RWPE2 (cell line): ENCODE measurements at regions not wholly inside any gene's neighbourhood (a gene's known extent, or its start where the extent isn't known, plus 50 kb on each side); places are given as distances from the start of the nearest gene placed in this dataset.

Experiments
- ATAC-seq: fragments of 200-7000 bp; cut with Tn5 transposase; 3 replicates; pipeline ENCODE4 v1.9.1; 2021; ENCODE audit warnings: low read depth
- DNase-seq: peaks from one replicate; pipeline ENCODE4 v3.0.0-alpha.2; 2020; ENCODE audit warnings: low spot score
- H3K27ac ChIP-seq: fragments of 450-650 bp; 2 replicates; pipeline ENCODE4 v1.5.1; 2017; ENCODE audit warnings: mild to moderate bottlenecking; ENCODE audit not compliant: poor library complexity, severe bottlenecking
- H3K27me3 ChIP-seq: fragments of 250-450 bp; sonication (Bioruptor Pico); 2 replicates; pipeline ENCODE4 v1.5.1; 2021; ENCODE audit warnings: mild to moderate bottlenecking, moderate library complexity; ENCODE audit not compliant: insufficient read depth, poor library complexity, severe bottlenecking
- H3K36me3 ChIP-seq: fragments of 250-450 bp; sonication (Bioruptor Pico); 2 replicates; pipeline ENCODE4 v1.5.1; 2020; ENCODE audit warnings: low read depth, mild to moderate bottlenecking, moderate library complexity
- H3K4me1 ChIP-seq: fragments of 250-450 bp; sonication (Bioruptor Pico); 2 replicates; pipeline ENCODE4 v1.5.1; 2021; ENCODE audit warnings: mild to moderate bottlenecking, moderate library complexity; ENCODE audit not compliant: insufficient read depth, poor library complexity, severe bottlenecking
- H3K4me3 ChIP-seq: fragments of 250-450 bp; sonication (Bioruptor Pico); 2 replicates; pipeline ENCODE4 v1.5.1; 2021; ENCODE audit warnings: mild to moderate bottlenecking, moderate library complexity; ENCODE audit not compliant: severe bottlenecking
- H3K9me3 ChIP-seq: fragments of 250-450 bp; sonication (Bioruptor Pico); 2 replicates; pipeline ENCODE4 v1.5.1; 2021; ENCODE audit warnings: mild to moderate bottlenecking, moderate library complexity; ENCODE audit not compliant: severe bottlenecking
- CTCF ChIP-seq: fragments of 450-650 bp; IDR thresholded peaks from one replicate; pipeline ENCODE4 v1.5.1; 2017; ENCODE audit warnings: mild to moderate bottlenecking, moderate library complexity; ENCODE audit not compliant: poor library complexity, severe bottlenecking

- Histone ChIP-seq H3K4me1 (peaks cover 14% of the 10 kb centered on the region), H3K9me3 (no peaks in the 10 kb centered on the region), H3K27ac (no peak overlapping the region), H3K27me3 (no peaks in the 10 kb centered on the region), H3K4me3 (no peak overlapping the region), H3K36me3 (no peaks in the 10 kb centered on the region)
- ATAC-seq (no peak), DNase-seq (no peak)
- no peak for TF ChIP-seq CTCF
These were observed 91.7 kb downstream of the CD24 start for GRCh38 chr6:106882601-106883518.

- no peak overlapping the region for H3K27ac ChIP-seq
- H3K4me1 ChIP-seq: peaks cover 9% of the 10 kb centered on the region
- no peak for ATAC-seq
- TF ChIP-seq CTCF: no peak
- no peaks in the 10 kb centered on the region for H3K9me3 ChIP-seq
- no peak overlapping the region for H3K4me3 ChIP-seq
- no peaks in the 10 kb centered on the region for H3K27me3 ChIP-seq
- no peak for DNase-seq
- no peaks in the 10 kb centered on the region for H3K36me3 ChIP-seq
These were observed 92.4 kb downstream of the CD24 start for GRCh38 chr6:106882138-106882537.

- Histone ChIP-seq H3K4me3 (no peak overlapping the region), H3K4me1 (peaks cover 8% of the 10 kb centered on the region), H3K27ac (no peak overlapping the region), H3K9me3 (no peaks in the 10 kb centered on the region), H3K36me3 (no peaks in the 10 kb centered on the region), H3K27me3 (no peaks in the 10 kb centered on the region)
- no peak for TF ChIP-seq CTCF
- no peak for ATAC-seq
- no peak for DNase-seq
These were observed 93.6 kb downstream of the CD24 start for GRCh38 chr6:106880952-106881351.

GRCh38 chr6:106875782-106876321 lies 98.7 kb downstream of the CD24 start:
- Histone ChIP-seq H3K36me3 (no peaks in the 10 kb centered on the region), H3K27me3 (no peaks in the 10 kb centered on the region), H3K4me3 (no peak overlapping the region), H3K9me3 (no peaks in the 10 kb centered on the region), H3K4me1 (peaks cover 18% of the 10 kb centered on the region), H3K27ac (no peak overlapping the region)
- ATAC-seq: no peak
- TF ChIP-seq CTCF: no peak
- no peak for DNase-seq

GRCh38 chr6:106874481-106874880 lies 100.0 kb downstream of the CD24 start:
- no peak for TF ChIP-seq CTCF
- ATAC-seq: no peak

More at GRCh38 chr6:106874481-106874880, 100.0 kb downstream of the CD24 start:
- Histone ChIP-seq H3K9me3 (no peaks in the 10 kb centered on the region), H3K36me3 (peaks cover under 1% of the 10 kb centered on the region; the same call in 1 of the 2 replicates), H3K4me1 (peaks cover 30% of the 10 kb centered on the region), H3K27ac (no peak overlapping the region), H3K27me3 (no peaks in the 10 kb centered on the region), H3K4me3 (no peak overlapping the region)
- no peak for DNase-seq
